ENCODE measurements at regions not wholly inside any gene's neighbourhood (a gene's known extent, or its start where the extent isn't known, plus 50 kb on each side); places are given as distances from the start of the nearest gene placed in this dataset.

GRCh38 chr4:180770265-180770664 is 1472.9 kb upstream of the TENM3 start:
- TF ChIP-seq POLR2A (IDR thresholded peaks at IDR 0.05) (no peak), CTCF (IDR thresholded peaks at IDR 0.05) (no peak), POLR2AphosphoS5 (IDR thresholded peaks at IDR 0.05) (no peak), EP300 (IDR thresholded peaks at IDR 0.05) (no peak)
- H3K27me3 ChIP-seq: no peaks in the 10 kb centered on the region
- no peak overlapping the region for H3K27ac ChIP-seq
- WGBS: 73% methylated on average over 2 of the region's 2 CpGs
- H3K36me3 ChIP-seq: no peaks in the 10 kb centered on the region
- H3K4me3 ChIP-seq: no peak overlapping the region
- H3K4me1 ChIP-seq: no peaks in the 10 kb centered on the region
- H3K9me3 ChIP-seq: no peaks in the 10 kb centered on the region
- DNase-seq (ENCODE audit: low spot score in 2 of 2): no peak

GRCh38 chr4:180784940-180785339 is 1458.3 kb upstream of the TENM3 start:
- no peaks in the 10 kb centered on the region for H3K36me3 ChIP-seq
- TF ChIP-seq POLR2A (IDR thresholded peaks at IDR 0.05) (no peak), EP300 (IDR thresholded peaks at IDR 0.05) (no peak), POLR2AphosphoS5 (IDR thresholded peaks at IDR 0.05) (no peak), CTCF (IDR thresholded peaks at IDR 0.05) (no peak)
- WGBS: 96% methylated on average over 5 of the region's 5 CpGs
- DNase-seq (ENCODE audit: low spot score in 2 of 2): no peak
- H3K4me1 ChIP-seq: no peaks in the 10 kb centered on the region
- H3K27me3 ChIP-seq: no peaks in the 10 kb centered on the region
- no peak overlapping the region for H3K27ac ChIP-seq
- no peak overlapping the region for H3K4me3 ChIP-seq
- H3K9me3 ChIP-seq: no peaks in the 10 kb centered on the region

- no peak for DNase-seq (ENCODE audit: low spot score in 2 of 2)
- 91% methylated on average over 8 of the region's 8 CpGs for WGBS
- Histone ChIP-seq H3K9me3 (no peaks in the 10 kb centered on the region), H3K27ac (no peak overlapping the region), H3K36me3 (no peaks in the 10 kb centered on the region), H3K4me3 (no peak overlapping the region), H3K4me1 (no peaks in the 10 kb centered on the region), H3K27me3 (no peaks in the 10 kb centered on the region)
- TF ChIP-seq POLR2AphosphoS5 (IDR thresholded peaks at IDR 0.05) (no peak), CTCF (IDR thresholded peaks at IDR 0.05) (no peak), EP300 (IDR thresholded peaks at IDR 0.05) (no peak), POLR2A (IDR thresholded peaks at IDR 0.05) (no peak)
Measured at GRCh38 chr4:180788729-180789128, 1454.5 kb upstream of the TENM3 start.

- TF ChIP-seq POLR2AphosphoS5 (IDR thresholded peaks at IDR 0.05): no peak
- no peak for TF ChIP-seq POLR2A (IDR thresholded peaks at IDR 0.05)
- TF ChIP-seq EP300 (IDR thresholded peaks at IDR 0.05): no peak
- TF ChIP-seq CTCF (IDR thresholded peaks at IDR 0.05): no peak
- H3K9me3 ChIP-seq: no peaks in the 10 kb centered on the region
- H3K27me3 ChIP-seq: no peaks in the 10 kb centered on the region
- no peaks in the 10 kb centered on the region for H3K36me3 ChIP-seq
- WGBS: 88% methylated on average over 6 of the region's 6 CpGs
- H3K4me3 ChIP-seq: no peak overlapping the region
- DNase-seq (ENCODE audit: low spot score in 2 of 2): no peak
- no peak overlapping the region for H3K27ac ChIP-seq
- H3K4me1 ChIP-seq: no peaks in the 10 kb centered on the region
Measured at GRCh38 chr4:180789929-180790328, 1453.3 kb upstream of the TENM3 start.

- no peak overlapping the region for H3K27ac ChIP-seq
- H3K36me3 ChIP-seq: no peaks in the 10 kb centered on the region
- no peak overlapping the region for H3K4me3 ChIP-seq
- H3K4me1 ChIP-seq: no peaks in the 10 kb centered on the region
- TF ChIP-seq POLR2AphosphoS5 (IDR thresholded peaks at IDR 0.05): no peak
- TF ChIP-seq CTCF (IDR thresholded peaks at IDR 0.05): no peak
- no peak for TF ChIP-seq EP300 (IDR thresholded peaks at IDR 0.05)
- TF ChIP-seq POLR2A (IDR thresholded peaks at IDR 0.05): no peak
- DNase-seq (ENCODE audit: low spot score in 2 of 2): no peak
- no peaks in the 10 kb centered on the region for H3K9me3 ChIP-seq
- H3K27me3 ChIP-seq: no peaks in the 10 kb centered on the region
- 46% methylated on average over 3 of the region's 3 CpGs for WGBS
Measured at GRCh38 chr4:180790471-180790870, 1452.7 kb upstream of the TENM3 start.
